ENCODE measurements at regions not wholly inside any gene's neighbourhood (a gene's known extent, or its start where the extent isn't known, plus 50 kb on each side); places are given as distances from the start of the nearest gene placed in this dataset.

DNA sequence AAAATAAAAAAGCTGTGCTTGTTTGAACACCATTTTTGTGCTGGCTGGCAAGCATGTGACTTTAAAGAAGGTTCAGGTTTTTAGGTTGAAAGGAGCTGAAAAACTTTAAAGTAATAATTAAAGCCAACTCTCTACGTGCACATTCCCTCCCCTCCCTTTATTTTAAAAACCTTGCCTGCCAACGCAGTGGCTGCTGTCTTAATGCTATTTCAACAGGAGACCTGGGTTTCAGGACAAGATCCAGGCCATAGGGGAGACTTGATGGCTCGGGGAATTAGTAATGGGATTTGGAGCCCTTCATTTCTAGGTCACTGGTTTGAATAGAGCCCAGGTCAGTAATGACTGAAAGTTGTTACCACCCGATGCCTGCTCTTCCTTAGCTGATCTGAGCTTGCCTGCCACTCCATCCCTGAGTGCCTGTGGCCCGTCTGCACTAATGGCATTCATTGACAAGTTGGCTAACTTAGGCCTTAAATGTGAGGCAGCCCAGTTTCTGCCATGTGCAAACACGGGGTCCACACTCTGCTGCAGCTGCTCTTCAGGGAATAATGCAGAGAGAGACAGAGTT is 1233.2 kb upstream of the ZEB2 start:
- TF ChIP-seq CTCF (conservative IDR thresholded peaks at IDR 0.05; ENCODE audit: low read depth, low read length) (no peak), EZH2 (IDR thresholded peaks at IDR 0.05; ENCODE audit: borderline replicate concordance, low read depth, low read length, poor library complexity, severe bottlenecking) (no peak)
